NCI-H2196 treated with DMSO at 0.1 percent for 48 hours (cell line): ENCODE measurements at regions not wholly inside any gene's neighbourhood (a gene's known extent, or its start where the extent isn't known, plus 50 kb on each side); places are given as distances from the start of the nearest gene placed in this dataset.

Source experiments
- DNase-seq: peaks from one replicate; lab custom pipeline; 2025; ENCODE audit not compliant: unreplicated experiment; lab: John Stamatoyannopoulos, UW

GRCh38 chr2:71939588-71940535 lies 207.8 kb downstream of the CYP26B1 start:
- no peak for DNase-seq

GRCh38 chr2:71938659-71939587 lies 208.7 kb downstream of the CYP26B1 start:
- DNase-seq, result no peak

GRCh38 chr2:71938108-71938507 lies 209.6 kb downstream of the CYP26B1 start:
- no peak for DNase-seq

GRCh38 chr2:71937396-71937795 lies 210.3 kb downstream of the CYP26B1 start:
- DNase-seq, result no peak

- no peak for DNase-seq
These were observed 211.3 kb downstream of the CYP26B1 start for GRCh38 chr2:71936076-71937030.

- no peak for DNase-seq
These were observed 212.3 kb downstream of the CYP26B1 start for GRCh38 chr2:71935262-71935848.

GRCh38 chr2:71934595-71935261 lies 212.9 kb downstream of the CYP26B1 start:
- DNase-seq, result no peak

GRCh38 chr2:71934320-71934593 lies 213.4 kb downstream of the CYP26B1 start:
- no peak for DNase-seq

- DNase-seq, result no peak
These were observed 214.0 kb downstream of the CYP26B1 start for GRCh38 chr2:71933467-71934319.

- DNase-seq, result no peak
These were observed 214.7 kb downstream of the CYP26B1 start for GRCh38 chr2:71932780-71933466.

- no peak for DNase-seq
These were observed 215.5 kb downstream of the CYP26B1 start for GRCh38 chr2:71932037-71932779.

GRCh38 chr2:71930049-71930681 lies 217.5 kb downstream of the CYP26B1 start:
- DNase-seq, result peak; percentile 1

- DNase-seq, result no peak
These were observed 218.2 kb downstream of the CYP26B1 start for GRCh38 chr2:71929482-71929772.

GRCh38 chr2:71928734-71929481 lies 218.8 kb downstream of the CYP26B1 start:
- DNase-seq, result no peak

GRCh38 chr2:71927757-71928715 lies 219.6 kb downstream of the CYP26B1 start:
- no peak for DNase-seq
